NT2/D1 (cell line): ENCODE measurements at regions not wholly inside any gene's neighbourhood (a gene's known extent, or its start where the extent isn't known, plus 50 kb on each side); places are given as distances from the start of the nearest gene placed in this dataset.
"Not testable (repeated sequence)": the region's sequence is repeated elsewhere in the genome, so short reads cannot be mapped to it uniquely, and the experiment has no call there.

Experiments
- YY1 ChIP-seq: IDR thresholded peaks from 2 replicates; pipeline ENCODE4 v1.6.1; 2011; ENCODE audit not compliant: insufficient read length, insufficient read depth
- ZNF274 ChIP-seq: IDR thresholded peaks from 2 replicates; pipeline ENCODE4 v1.6.1; 2011; ENCODE audit warnings: mild to moderate bottlenecking, low read depth, low read length

DNA sequence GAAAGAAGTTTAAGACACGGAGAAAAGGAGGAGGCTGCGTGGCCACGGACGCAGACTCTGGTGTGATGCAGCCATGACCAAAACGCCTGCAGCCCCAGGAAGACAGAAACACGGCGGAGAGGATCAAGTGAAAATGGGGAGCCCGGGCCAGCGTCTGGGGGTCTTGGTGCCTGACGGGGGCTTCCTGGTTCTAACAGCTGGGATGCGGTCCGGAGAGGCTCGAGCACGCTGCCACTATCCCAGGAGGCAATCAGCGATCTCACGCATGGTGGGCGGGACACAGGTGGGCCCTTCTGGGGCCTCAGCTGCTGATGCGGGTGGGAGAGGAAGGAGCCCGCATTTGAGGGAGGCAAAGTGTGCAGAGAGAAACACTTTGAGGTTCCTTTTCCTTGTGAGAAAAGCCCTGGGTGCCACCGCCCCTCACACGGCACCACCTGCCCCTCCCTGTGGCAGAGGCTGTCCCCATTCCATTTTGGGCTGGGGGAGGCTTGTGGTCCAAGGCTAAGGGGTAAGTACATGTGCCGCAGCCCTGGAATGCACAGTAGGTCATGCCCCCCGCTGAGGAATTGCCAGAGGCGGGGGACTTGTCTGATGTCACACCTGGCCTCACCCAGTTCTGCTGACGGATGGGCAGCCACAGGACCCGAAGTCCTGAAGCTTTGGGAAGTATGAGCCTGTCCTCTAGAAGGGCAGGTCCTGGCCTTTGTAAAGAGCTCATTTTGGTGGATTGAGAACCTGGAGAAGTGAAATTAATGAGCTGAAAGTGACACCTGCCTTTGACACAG is 121.7 kb upstream of the ZNF469 start:
- not testable (repeated sequence) for TF ChIP-seq YY1, ZNF274
